Neural cell (in vitro differentiated cells): ENCODE measurements at regions not wholly inside any gene's neighbourhood (a gene's known extent, or its start where the extent isn't known, plus 50 kb on each side); places are given as distances from the start of the nearest gene placed in this dataset.

Source experiments
- H2AFZ ChIP-seq: fragments of 200-600, 300-800 bp; sonication (generic), shearing (Covaris generic); 2 replicates; pipeline ENCODE4 v1.6.0; 2014; ENCODE audit warnings: low read depth, mild to moderate bottlenecking, antibody characterized with exemption, low read length, moderate library complexity
- H3F3A ChIP-seq: fragments of 200-600 bp; shearing (Covaris generic); 2 replicates; pipeline ENCODE4 v1.6.1; 2016; ENCODE audit warnings: mild to moderate bottlenecking, moderate library complexity, mixed read lengths, antibody characterized with exemption, low read length; ENCODE audit not compliant: insufficient read depth, poor library complexity, severe bottlenecking
- H3K27ac ChIP-seq: fragments of 200-600, 300-800 bp; sonication (generic), shearing (Covaris generic); 2 replicates; pipeline ENCODE4 v1.5.1; 2014; ENCODE audit warnings: mild to moderate bottlenecking, low read length, moderate library complexity
- H3K27me3 ChIP-seq: fragments of 300-800, 200-600 bp; sonication (generic), shearing (Covaris generic); 2 replicates; pipeline ENCODE4 v1.6.0; 2014; ENCODE audit warnings: mild to moderate bottlenecking, low read depth, low read length, moderate library complexity; ENCODE audit not compliant: insufficient read depth
- H3K36me3 ChIP-seq: fragments of 300-800, 200-600 bp; sonication (generic), shearing (Covaris generic); 2 replicates; pipeline ENCODE4 v1.5.1; 2014; ENCODE audit warnings: mild to moderate bottlenecking, antibody characterized with exemption, low read length, moderate library complexity; ENCODE audit not compliant: insufficient read depth
- H3K4me2 ChIP-seq: fragments of 300-800, 200-600 bp; sonication (generic), shearing (Covaris generic); 2 replicates; pipeline ENCODE4 v1.6.0; 2014; ENCODE audit warnings: mild to moderate bottlenecking, low read length
- H3K4me3 ChIP-seq: fragments of 300-800, 200-600 bp; sonication (generic), shearing (Covaris generic); 2 replicates; pipeline ENCODE4 v1.5.1; 2014; ENCODE audit warnings: mild to moderate bottlenecking, low read length, moderate library complexity
- H3K79me2 ChIP-seq: fragments of 200-600 bp; shearing (Covaris generic); replicated peaks from 2 replicates; pipeline ENCODE4 v1.6.0; 2014; ENCODE audit warnings: mild to moderate bottlenecking, low read length, moderate library complexity; ENCODE audit not compliant: insufficient read depth
- H3K9ac ChIP-seq: fragments of 300-800, 200-600 bp; sonication (generic), shearing (Covaris generic); 2 replicates; pipeline ENCODE4 v1.6.1; 2016; ENCODE audit warnings: mild to moderate bottlenecking, low read length, mixed read lengths
- H3K9me2 ChIP-seq: fragments of 200-600 bp; shearing (Covaris generic); 2 replicates; pipeline ENCODE4 v1.6.1; 2016; ENCODE audit warnings: mild to moderate bottlenecking, low read length, mixed read lengths; ENCODE audit not compliant: insufficient read depth
- H3K9me3 ChIP-seq: fragments of 200-600, 300-800 bp; sonication (generic), shearing (Covaris generic); 2 replicates; pipeline ENCODE4 v1.6.1; 2016; ENCODE audit warnings: mild to moderate bottlenecking, mixed run types, low read length, moderate library complexity, mixed read lengths
- H4K20me1 ChIP-seq: fragments of 200-600 bp; shearing (Covaris generic); 2 replicates; pipeline ENCODE4 v1.6.1; 2016; ENCODE audit warnings: mild to moderate bottlenecking, mixed run types; ENCODE audit not compliant: insufficient read depth
- CTCF ChIP-seq: fragments of 450-650 bp; IDR thresholded peaks from 2 replicates; pipeline ENCODE4 v1.5.1; 2014; ENCODE audit warnings: antibody characterized with exemption, mild to moderate bottlenecking, moderate library complexity; ENCODE audit not compliant: poor library complexity, severe bottlenecking
- EP300 ChIP-seq: fragments of 450-650 bp; conservative IDR thresholded peaks from 2 replicates; pipeline ENCODE4 v1.6.1; 2014; ENCODE audit warnings: antibody characterized with exemption, mild to moderate bottlenecking, moderate library complexity; ENCODE audit not compliant: poor library complexity, severe bottlenecking
- EZH2 ChIP-seq: fragments of 200-600, 300-800 bp; shearing (Covaris generic), sonication (generic); IDR thresholded peaks from 2 replicates; pipeline ENCODE4 v1.6.1; 2014; ENCODE audit warnings: antibody characterized with exemption, low read length, borderline replicate concordance, mild to moderate bottlenecking; ENCODE audit not compliant: insufficient read depth, poor library complexity, severe bottlenecking
- MXI1 ChIP-seq: fragments of 450-650 bp; conservative IDR thresholded peaks from 2 replicates; pipeline ENCODE4 v1.6.1; 2014; ENCODE audit warnings: antibody characterized with exemption, mild to moderate bottlenecking; ENCODE audit not compliant: poor library complexity, severe bottlenecking
- POLR2AphosphoS5 ChIP-seq: IDR thresholded peaks from 2 replicates; pipeline ENCODE4 v1.6.1; 2012
- RAD21 ChIP-seq: fragments of 450-650 bp; conservative IDR thresholded peaks from 2 replicates; pipeline ENCODE4 v1.6.1; 2014; ENCODE audit warnings: antibody characterized with exemption, mild to moderate bottlenecking, moderate library complexity
- REST ChIP-seq: IDR thresholded peaks from 2 replicates; pipeline ENCODE4 v1.6.1; 2012; ENCODE audit warnings: borderline replicate concordance
- SMC3 ChIP-seq: fragments of 450-650 bp; conservative IDR thresholded peaks from 2 replicates; pipeline ENCODE4 v1.6.1; 2014; ENCODE audit warnings: antibody characterized with exemption, mild to moderate bottlenecking, moderate library complexity; ENCODE audit not compliant: poor library complexity
- TAF1 ChIP-seq: IDR thresholded peaks from 2 replicates; pipeline ENCODE4 v1.6.1; 2012; ENCODE audit warnings: low read depth

GRCh38 chr4:62208921-62209320, 1008.8 kb downstream of the ADGRL3 start:
- H3K36me3 ChIP-seq: no peaks in the 10 kb centered on the region

GRCh38 chr4:62204136-62204535, 1004.0 kb downstream of the ADGRL3 start:
- Histone ChIP-seq H3K9me2 (no peaks in the 10 kb centered on the region), H3K4me2 (no peak overlapping the region), H3K9me3 (no peaks in the 10 kb centered on the region), H3K4me3 (no peak overlapping the region), H3K36me3 (no peaks in the 10 kb centered on the region), H3K27me3 (no peaks in the 10 kb centered on the region), H4K20me1 (no peaks in the 10 kb centered on the region), H3K27ac (no peak overlapping the region), H3K9ac (no peak overlapping the region), H3F3A (no peaks in the 10 kb centered on the region), H2AFZ (no peak overlapping the region), H3K79me2 (no peaks in the 10 kb centered on the region)
- TF ChIP-seq REST: no peak
- TF ChIP-seq SMC3: no peak
- no peak for TF ChIP-seq TAF1
- TF ChIP-seq POLR2AphosphoS5: no peak
- TF ChIP-seq EP300: no peak
- no peak for TF ChIP-seq CTCF
- TF ChIP-seq EZH2: no peak

More at GRCh38 chr4:62208921-62209320, 1008.8 kb downstream of the ADGRL3 start:
- H3K9me3 ChIP-seq: no peaks in the 10 kb centered on the region
- no peak overlapping the region for H2AFZ ChIP-seq
- no peak overlapping the region for H3K4me3 ChIP-seq
- TF ChIP-seq EZH2 (no peak), CTCF (no peak), TAF1 (no peak), MXI1 (no peak), REST (no peak), SMC3 (no peak), RAD21 (no peak), POLR2AphosphoS5 (no peak), EP300 (no peak)
- H4K20me1 ChIP-seq: no peaks in the 10 kb centered on the region
- H3K9me2 ChIP-seq: no peaks in the 10 kb centered on the region
- H3F3A ChIP-seq: no peaks in the 10 kb centered on the region
- H3K79me2 ChIP-seq: no peaks in the 10 kb centered on the region
- H3K27me3 ChIP-seq: no peaks in the 10 kb centered on the region
- no peak overlapping the region for H3K4me2 ChIP-seq
- H3K9ac ChIP-seq: no peak overlapping the region
- H3K27ac ChIP-seq: no peak overlapping the region
